ENCODE measurements at regions not wholly inside any gene's neighbourhood (a gene's known extent, or its start where the extent isn't known, plus 50 kb on each side); places are given as distances from the start of the nearest gene placed in this dataset.
"Not testable (repeated sequence)": the region's sequence is repeated elsewhere in the genome, so short reads cannot be mapped to it uniquely, and the experiment has no call there.

GRCh38 chr1:206365271-206365670, 105.0 kb upstream of the IKBKE start:
- not testable (repeated sequence) for DNase-seq

DNA sequence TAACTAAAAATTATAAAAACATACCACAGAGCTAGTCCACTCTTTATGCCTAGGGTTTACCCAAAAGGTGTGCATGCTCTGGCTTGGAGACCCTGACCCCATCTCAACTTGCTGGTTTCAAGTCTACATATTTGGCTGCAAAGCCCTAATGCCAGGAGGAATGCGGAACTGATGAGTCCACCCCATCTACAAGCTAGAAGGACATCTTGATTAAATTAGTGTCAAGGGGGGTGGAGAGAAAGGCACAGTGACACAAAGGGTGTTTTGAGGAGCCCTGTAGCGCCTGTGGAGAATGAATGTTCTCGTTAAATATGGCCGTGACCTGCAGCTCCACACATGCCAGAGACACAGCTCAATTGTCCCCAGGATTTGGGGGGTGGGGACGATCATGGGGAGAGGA, 104.1 kb upstream of the IKBKE start:
- not testable (repeated sequence) for DNase-seq

- not testable (repeated sequence) for DNase-seq
Observed at GRCh38 chr1:206366772-206367171, 103.5 kb upstream of the IKBKE start.

DNA sequence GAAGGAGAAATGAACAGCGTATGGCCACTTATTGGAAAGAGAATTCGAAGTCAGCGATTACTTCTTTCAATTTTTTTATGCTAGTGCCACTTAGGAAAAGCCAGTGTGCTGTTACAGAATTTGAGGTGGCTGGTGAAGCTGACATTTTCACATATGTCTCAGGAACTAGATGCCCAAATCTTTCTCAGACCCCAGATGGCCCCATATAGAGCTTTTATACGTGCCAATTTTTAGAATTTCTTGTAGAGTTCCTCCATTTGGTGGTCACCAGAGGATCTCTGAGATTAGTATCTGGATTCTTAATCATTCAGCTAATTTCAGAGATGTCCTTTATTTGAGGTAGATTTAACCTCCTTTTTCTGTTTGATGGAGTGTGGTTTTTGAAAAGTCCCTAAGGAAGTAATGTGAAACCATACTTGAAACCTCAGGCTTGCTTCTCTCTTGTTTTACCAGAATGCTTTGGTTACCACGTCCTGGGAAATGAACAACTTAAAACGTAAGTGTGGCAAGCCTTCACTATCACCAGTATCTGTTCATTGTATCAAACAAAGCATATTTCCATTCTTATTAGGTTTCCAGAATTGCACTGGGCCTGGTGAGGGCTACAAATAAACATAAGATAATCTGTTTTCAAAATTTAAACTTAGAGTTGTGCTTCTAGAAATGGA, 102.2 kb upstream of the IKBKE start:
- DNase-seq = not testable (repeated sequence)

- not testable (repeated sequence) for DNase-seq
Observed at GRCh38 chr1:206374725-206375124, 95.6 kb upstream of the IKBKE start.

DNA sequence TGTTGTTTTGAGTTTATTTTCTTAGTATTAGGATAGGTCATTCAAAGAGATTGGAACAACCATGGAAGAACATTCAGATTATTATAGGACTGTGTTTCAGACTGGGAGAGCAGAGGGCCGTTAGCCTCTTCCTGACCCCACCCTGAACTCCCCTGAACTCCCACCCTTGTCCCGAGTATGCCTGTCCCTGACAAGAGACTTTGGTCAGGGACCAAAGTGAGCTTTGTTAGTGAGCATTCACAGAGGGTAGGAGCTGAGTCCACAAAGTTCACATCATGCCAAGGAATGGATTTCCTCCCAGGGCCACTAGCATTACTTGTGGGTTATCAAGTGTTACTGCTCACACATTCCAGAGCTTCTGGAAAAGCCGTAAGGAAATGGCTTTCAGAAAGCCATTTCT, 94.7 kb upstream of the IKBKE start:
- not testable (repeated sequence) for DNase-seq

- DNase-seq = not testable (repeated sequence)
Observed at GRCh38 chr1:206378506-206378905, 91.8 kb upstream of the IKBKE start.

DNA sequence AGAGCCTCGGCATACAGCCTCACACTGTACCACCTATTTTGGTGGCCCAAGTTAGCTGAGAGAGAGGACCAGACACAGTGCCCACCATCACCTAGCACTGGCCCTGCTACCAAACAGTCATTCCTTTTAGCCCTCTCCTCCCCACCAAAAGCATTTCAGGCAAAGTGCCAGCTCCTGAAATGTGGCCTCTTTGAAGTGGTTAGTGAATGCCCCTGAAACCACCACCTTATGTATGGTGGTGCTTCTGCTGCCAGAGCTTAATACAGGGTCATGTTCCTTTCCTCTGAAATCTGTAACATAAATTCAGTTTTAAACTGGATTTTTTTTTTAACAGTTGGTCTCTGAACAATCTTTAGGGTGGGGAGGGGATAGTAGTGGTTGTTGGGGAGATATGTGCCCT, 91.0 kb upstream of the IKBKE start:
- DNase-seq = not testable (repeated sequence)

- not testable (repeated sequence) for DNase-seq
Observed at GRCh38 chr1:206380163-206380790, 90.0 kb upstream of the IKBKE start.

GRCh38 chr1:206380791-206381610, 89.3 kb upstream of the IKBKE start:
- not testable (repeated sequence) for DNase-seq

- DNase-seq = peak; percentile 45 to 64
Observed at GRCh38 chr1:206384029-206384807, 86.1 kb upstream of the IKBKE start.

DNA sequence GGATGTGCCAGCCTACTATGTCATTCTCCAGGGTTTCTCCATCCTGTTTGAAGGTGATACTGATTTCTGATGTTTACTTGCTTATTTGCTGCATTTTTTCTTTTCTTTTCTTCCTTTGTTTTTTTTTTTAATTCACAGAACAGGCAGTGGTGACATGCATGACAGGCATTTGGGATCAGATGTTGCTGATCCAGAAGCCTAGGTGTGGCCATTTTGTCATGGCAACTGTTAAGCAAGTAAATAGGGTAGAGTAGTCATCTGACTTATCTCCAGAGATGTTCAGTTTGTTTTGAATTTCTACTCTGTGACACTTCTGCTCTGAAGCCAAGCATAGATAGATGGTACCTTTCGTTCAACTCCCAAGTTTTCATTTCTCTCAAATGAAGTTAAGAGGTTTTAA, 85.4 kb upstream of the IKBKE start:
- DNase-seq = not testable (repeated sequence)

DNA sequence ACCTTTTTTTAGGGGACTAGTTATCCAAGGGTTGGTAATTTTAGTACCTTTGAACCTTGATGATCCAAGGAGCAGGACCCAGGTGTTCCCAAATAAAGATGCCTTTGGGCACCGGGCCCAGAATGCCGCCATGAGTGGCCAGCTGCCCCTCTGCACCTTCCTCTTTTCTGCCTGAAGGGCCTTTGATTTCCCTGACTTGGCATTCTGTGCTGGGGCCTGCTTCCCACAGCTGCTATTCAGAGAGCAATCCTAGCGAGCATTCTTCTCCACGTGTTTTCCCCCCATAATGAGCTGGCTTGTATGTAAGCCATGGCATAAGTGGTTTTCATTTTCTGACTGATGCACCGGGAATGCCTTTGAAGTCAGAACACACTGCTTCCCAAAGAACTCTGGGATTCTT, 82.6 kb upstream of the IKBKE start:
- not testable (repeated sequence) for DNase-seq

- DNase-seq = not testable (repeated sequence)
Observed at GRCh38 chr1:206391903-206392302, 78.4 kb upstream of the IKBKE start.

DNA sequence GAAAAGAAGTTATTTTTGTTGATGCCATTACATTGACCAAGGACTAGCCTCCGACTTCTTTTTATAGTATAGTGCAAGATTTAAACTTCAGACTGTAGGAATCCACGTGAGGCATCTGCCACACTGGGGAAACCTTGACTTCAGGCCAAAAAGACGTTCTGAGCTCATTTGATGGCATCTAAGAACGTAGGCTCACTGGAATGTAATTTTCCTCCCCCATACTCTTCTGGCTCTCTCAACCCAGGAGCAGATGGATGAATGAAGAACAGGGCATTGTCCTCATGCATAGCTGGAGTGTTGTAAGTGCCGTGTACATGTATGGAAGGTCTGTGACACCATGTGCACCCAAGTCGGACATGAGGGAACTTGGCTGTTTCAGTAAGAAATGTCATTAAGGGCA, 72.8 kb upstream of the IKBKE start:
- DNase-seq = not testable (repeated sequence)

DNA sequence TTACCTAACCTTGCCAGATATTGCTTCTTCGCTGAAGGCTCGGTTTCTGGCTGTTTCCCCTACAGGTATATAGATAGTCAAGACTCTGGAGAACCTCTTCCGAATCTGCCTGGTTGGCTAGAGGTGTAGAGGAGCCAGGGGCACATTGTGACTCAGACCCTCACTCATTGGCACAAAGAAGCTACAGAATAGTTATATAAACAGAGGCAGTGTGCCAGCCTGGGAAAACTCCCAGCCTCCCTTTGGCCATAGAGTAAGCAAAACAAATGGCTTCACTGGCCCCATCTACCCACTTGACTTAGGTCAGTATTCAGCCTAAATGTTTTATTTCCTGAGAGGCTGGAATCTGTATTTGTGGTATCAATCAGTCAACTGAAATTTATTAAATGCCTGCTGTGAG, 72.0 kb upstream of the IKBKE start:
- DNase-seq = not testable (repeated sequence)

- not testable (repeated sequence) for DNase-seq
Observed at GRCh38 chr1:206403612-206404307, 66.5 kb upstream of the IKBKE start.

- not testable (repeated sequence) for DNase-seq
Observed at GRCh38 chr1:206404309-206405027, 65.8 kb upstream of the IKBKE start.

DNA sequence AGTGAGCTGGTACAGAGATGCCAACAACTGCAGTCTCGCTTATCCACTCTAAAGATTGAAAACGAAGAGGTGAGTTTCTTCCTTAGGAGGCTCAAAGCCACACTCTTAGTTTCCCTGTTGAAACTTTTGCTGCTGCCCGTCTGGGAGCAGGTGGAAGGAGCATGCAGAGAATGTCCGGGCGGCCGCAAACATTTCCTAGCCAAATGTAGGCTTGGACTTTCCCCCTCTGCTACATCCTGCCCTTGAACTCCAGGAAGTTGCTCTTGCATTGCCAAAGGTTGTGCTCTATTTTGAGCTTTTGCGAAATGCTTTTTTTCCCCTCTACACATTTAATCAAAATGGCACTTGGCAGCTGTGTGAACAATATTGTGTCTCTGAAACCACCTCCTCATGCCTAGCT, 65.0 kb upstream of the IKBKE start:
- DNase-seq = not testable (repeated sequence)

DNA sequence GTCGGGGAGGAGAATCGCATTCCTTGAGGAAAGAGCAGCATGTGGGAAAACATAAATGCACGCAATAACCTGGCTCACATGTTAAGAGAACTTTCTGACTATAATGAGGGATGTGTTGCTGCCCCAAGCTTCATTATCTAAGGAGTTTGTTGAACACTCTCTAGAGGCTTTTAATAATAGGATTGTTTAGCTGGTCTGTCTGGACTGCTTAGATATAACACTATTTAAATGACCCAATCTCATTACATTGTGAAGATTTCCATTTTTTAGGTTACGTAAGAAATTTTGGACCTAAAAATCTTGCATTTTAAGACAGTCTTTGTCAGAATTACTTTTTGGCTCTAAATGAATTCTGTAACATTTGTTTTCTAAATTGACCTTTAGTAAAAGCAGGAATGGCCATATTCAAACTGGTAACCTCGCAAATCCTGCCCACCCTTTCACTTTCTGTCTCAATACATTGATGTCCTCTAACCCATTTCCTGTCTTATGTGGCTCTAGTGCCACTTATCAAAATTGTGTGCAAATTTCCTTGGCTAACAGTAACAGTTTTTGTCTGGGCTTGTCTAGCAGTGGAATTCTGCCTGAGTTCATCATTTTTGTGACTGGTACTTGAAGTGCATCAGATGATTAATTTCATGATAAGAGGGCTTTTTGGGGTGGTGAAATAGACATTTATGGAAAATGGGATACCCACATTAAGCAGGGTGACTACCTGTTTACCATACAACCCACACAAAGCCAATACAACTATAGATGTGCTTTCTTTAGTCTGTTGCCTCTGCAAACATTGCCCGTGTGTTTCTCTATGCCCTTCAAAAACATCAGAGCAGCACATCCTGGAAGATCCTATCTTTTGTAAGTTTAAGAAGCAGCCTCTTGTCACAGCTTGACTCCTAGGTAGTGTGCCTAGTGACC, 61.6 kb upstream of the IKBKE start:
- not testable (repeated sequence) for DNase-seq
